T-cell (primary cell): ENCODE measurements at regions not wholly inside any gene's neighbourhood (a gene's known extent, or its start where the extent isn't known, plus 50 kb on each side); places are given as distances from the start of the nearest gene placed in this dataset.

Experiments
- ATAC-seq, 4 experiments: fragments of 200-7000 bp in 3 of 4; fragments of 150-1000 bp in 1 of 4; cut with Tn5 transposase; replicated peaks in 1 of 4; 1 replicate in 3 of 4; 2 replicates in 1 of 4; pipeline ENCODE4 v1.10.0; 2021; ENCODE audit warnings: moderate library complexity in 3 of 4, mild to moderate bottlenecking in 2 of 4, moderate number of reproducible peaks in 1 of 4
- CTCF ChIA-PET, 2 donors: fragments of 300-600 bp; sonication (Branson Sonifier 250); formaldehyde crosslinking; loops; one replicate each; lab custom pipeline; 2022; ENCODE audit warnings: antibody characterized with exemption in 2 of 2; lab: Charles Lee
- POLR2A ChIA-PET, 2 donors: fragments of 300-600 bp; sonication (Branson Sonifier 250); formaldehyde crosslinking; loops; one replicate each; lab custom pipeline; 2022; ENCODE audit warnings: antibody characterized with exemption in 2 of 2; lab: Charles Lee
- DNase-seq, 35 experiments: peaks; one replicate each; pipeline versions ENCODE4 v3.0.0 to v3.0.0-alpha.2; 2013 to 2023
- H3K27ac ChIP-seq: one replicate; pipeline ENCODE4 v1.5.1; 2013; ENCODE audit warnings: low read length
- H3K27me3 ChIP-seq, 2 experiments: replicated peaks in 1 of 2; 1 replicate in 1 of 2; 2 replicates in 1 of 2; pipeline versions ENCODE4 v1.6.1 to v1.7.0; 2013; ENCODE audit warnings: low read length in 1 of 2, mixed read lengths in 1 of 2; ENCODE audit not compliant: control insufficient read depth in 2 of 2, insufficient read depth in 2 of 2; ENCODE audit errors: extremely low read depth in 1 of 2
- H3K36me3 ChIP-seq, 2 donors: 1 replicate in 1 of 2; 2 replicates in 1 of 2; pipeline versions ENCODE4 v1.6.1 to v1.7.0; 2013; ENCODE audit warnings: low read length in 1 of 2; ENCODE audit not compliant: control insufficient read depth in 2 of 2, insufficient read depth in 1 of 2; ENCODE audit errors: extremely low read depth in 1 of 2
- H3K4me1 ChIP-seq, 2 experiments: 1 replicate in 1 of 2; 2 replicates in 1 of 2; pipeline versions ENCODE4 v1.6.1 to v1.7.0; 2013; ENCODE audit warnings: low read length in 2 of 2, mixed read lengths in 1 of 2; ENCODE audit not compliant: insufficient read depth in 2 of 2, control insufficient read depth in 1 of 2; ENCODE audit errors: extremely low read depth in 1 of 2
- H3K4me3 ChIP-seq, 2 donors: 1 replicate in 1 of 2; 2 replicates in 1 of 2; pipeline versions ENCODE4 v1.5.1 to v1.7.0; 2013; ENCODE audit warnings: mild to moderate bottlenecking in 2 of 2, low read length in 1 of 2, moderate library complexity in 1 of 2; ENCODE audit not compliant: control insufficient read depth in 1 of 2; ENCODE audit errors: extremely low read depth in 1 of 2
- H3K9me3 ChIP-seq: 2 replicates; pipeline ENCODE4 v1.7.0; 2013
- H3K27ac Mint-ChIP-seq, 2 donors: one replicate each; pipeline ENCODE4 v1.8.0; 2020 to 2021; ENCODE audit warnings: mild to moderate bottlenecking in 2 of 2, mixed read lengths in 2 of 2
- H3K27me3 Mint-ChIP-seq, 2 donors: one replicate each; pipeline ENCODE4 v1.8.0; 2021 to 2022; ENCODE audit warnings: mixed read lengths in 2 of 2
- H3K36me3 Mint-ChIP-seq: one replicate; pipeline ENCODE4 v1.8.0; 2021; ENCODE audit warnings: mixed read lengths
- H3K4me1 Mint-ChIP-seq, 3 donors: one replicate each; pipeline ENCODE4 v1.8.0; 2020 to 2022; ENCODE audit warnings: mixed read lengths in 3 of 3, mild to moderate bottlenecking in 1 of 3
- H3K4me3 Mint-ChIP-seq, 3 donors: one replicate each; pipeline ENCODE4 v1.8.0; 2020 to 2022; ENCODE audit warnings: mild to moderate bottlenecking in 3 of 3, mixed read lengths in 3 of 3, moderate library complexity in 3 of 3
- H3K9me3 Mint-ChIP-seq, 3 donors: one replicate each; pipeline ENCODE4 v1.8.0; 2020 to 2022; ENCODE audit warnings: mixed read lengths in 3 of 3
- WGBS: methylation state at CpG from one replicate; pipeline ENCODE4 v1.1.5; 2013; ENCODE audit warnings: missing lambda C conversion rate; ENCODE audit not compliant: insufficient coverage; 5-methylcytosine and 5-hydroxymethylcytosine counted together

- no peaks in the 10 kb centered on the region for H3K36me3 ChIP-seq
- no peaks in the 10 kb centered on the region for H3K27me3 ChIP-seq
- POLR2A ChIA-PET: no interaction called here
- DNase-seq (no peak), ATAC-seq (no peak)
- WGBS: no CpG with 5 or more reads among the region's 3 CpGs
- no peak overlapping the region for H3K27ac Mint-ChIP-seq
- H3K27me3 Mint-ChIP-seq: no peaks in the 10 kb centered on the region
- H3K4me3 ChIP-seq: no peak overlapping the region
- no peak overlapping the region for H3K27ac ChIP-seq
- H3K4me1 ChIP-seq: no peaks in the 10 kb centered on the region
- H3K4me3 Mint-ChIP-seq: no peak overlapping the region
- no peaks in the 10 kb centered on the region for H3K9me3 ChIP-seq
- H3K36me3 Mint-ChIP-seq: no peaks in the 10 kb centered on the region
- CTCF ChIA-PET: no interaction called here
- H3K4me1 Mint-ChIP-seq: no peaks in the 10 kb centered on the region
- peaks cover 10 to 14% (median 12%) of the 10 kb centered on the region in 3 donors for H3K9me3 Mint-ChIP-seq
These were observed 174.7 kb upstream of the CNTN3 start for GRCh38 chr3:74789111-74789510.

DNA sequence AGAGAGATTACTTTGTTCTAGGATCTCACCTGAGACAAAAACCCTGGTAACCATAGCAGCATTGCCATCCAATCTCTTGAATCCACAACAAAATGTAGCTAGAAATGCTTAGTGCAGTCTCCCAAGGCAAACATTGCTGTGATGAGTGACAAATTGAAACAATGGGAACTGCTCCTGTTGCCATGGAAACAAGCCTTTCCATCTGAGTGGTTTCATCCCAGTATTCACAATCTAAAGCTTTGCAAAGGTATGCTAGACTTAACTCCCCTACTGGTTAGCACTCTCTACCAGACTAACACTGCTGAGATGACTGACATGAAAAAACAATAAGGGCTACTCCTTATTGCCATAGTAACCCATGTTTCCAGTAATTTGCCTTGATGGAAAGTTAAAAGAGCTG is 172.6 kb upstream of the CNTN3 start:
- Mint-ChIP-seq H3K4me3 (no peak overlapping the region), H3K27ac (no peak overlapping the region), H3K27me3 (no peaks in the 10 kb centered on the region), H3K36me3 (no peaks in the 10 kb centered on the region), H3K9me3 (peaks cover 10 to 18% (median 14%) of the 10 kb centered on the region in 3 donors), H3K4me1 (no peaks in the 10 kb centered on the region)
- CTCF ChIA-PET: no interaction called here
- POLR2A ChIA-PET: no interaction called here
- ATAC-seq: no peak
- Histone ChIP-seq H3K36me3 (no peaks in the 10 kb centered on the region), H3K27ac (no peak overlapping the region), H3K9me3 (no peaks in the 10 kb centered on the region), H3K27me3 (no peaks in the 10 kb centered on the region), H3K4me1 (no peaks in the 10 kb centered on the region), H3K4me3 (no peak overlapping the region)
- DNase-seq: no peak

DNA sequence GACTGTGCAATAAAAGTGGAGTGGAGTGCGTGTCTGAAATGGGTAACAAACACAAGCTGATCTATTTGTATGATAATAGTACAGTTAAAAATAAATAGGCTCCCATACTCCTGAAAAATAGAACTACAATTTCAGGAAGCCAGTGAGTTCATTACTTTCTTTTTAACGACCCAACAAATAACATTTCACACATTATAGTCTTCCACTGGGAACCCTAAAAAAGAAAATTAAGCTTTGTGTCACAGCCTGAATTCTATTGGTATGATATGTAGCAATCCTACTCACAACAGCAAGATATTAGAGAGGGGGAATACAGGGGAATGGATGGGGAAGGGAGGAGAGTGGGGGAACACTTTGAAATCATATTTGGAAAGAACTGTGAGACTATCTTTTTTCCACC is 156.9 kb upstream of the CNTN3 start:
- Mint-ChIP-seq H3K36me3 (no peaks in the 10 kb centered on the region), H3K27ac (no peak overlapping the region), H3K4me1 (no peaks in the 10 kb centered on the region), H3K27me3 (no peaks in the 10 kb centered on the region), H3K4me3 (no peak overlapping the region), H3K9me3 (peaks cover 0 to 24% (median 4%) of the 10 kb centered on the region in 3 donors)
- WGBS: no CpG with 5 or more reads among the region's 2 CpGs
- DNase-seq (no peak), ATAC-seq (no peak)
- Histone ChIP-seq H3K4me3 (no peak overlapping the region), H3K9me3 (peaks cover 2% of the 10 kb centered on the region), H3K27ac (no peak overlapping the region), H3K36me3 (no peaks in the 10 kb centered on the region), H3K4me1 (no peaks in the 10 kb centered on the region), H3K27me3 (no peaks in the 10 kb centered on the region)
- POLR2A ChIA-PET: no interaction called here
- CTCF ChIA-PET: no interaction called here

- Mint-ChIP-seq H3K36me3 (no peaks in the 10 kb centered on the region), H3K4me1 (no peaks in the 10 kb centered on the region), H3K4me3 (no peak overlapping the region), H3K9me3 (peaks cover 0 to 37% (median 7%) of the 10 kb centered on the region in 3 donors), H3K27ac (no peak overlapping the region), H3K27me3 (no peaks in the 10 kb centered on the region)
- no CpG with 5 or more reads among the region's 1 CpG for WGBS
- H3K9me3 ChIP-seq: peaks cover 2% of the 10 kb centered on the region
- DNase-seq (no peak), ATAC-seq (no peak)
- no peaks in the 10 kb centered on the region for H3K4me1 ChIP-seq
- no peak overlapping the region for H3K27ac ChIP-seq
- ChIA-PET CTCF (no interaction called here), POLR2A (no interaction called here)
- no peak overlapping the region for H3K4me3 ChIP-seq
- no peaks in the 10 kb centered on the region for H3K27me3 ChIP-seq
- no peaks in the 10 kb centered on the region for H3K36me3 ChIP-seq
These were observed 153.6 kb upstream of the CNTN3 start for GRCh38 chr3:74768010-74768409.

DNA sequence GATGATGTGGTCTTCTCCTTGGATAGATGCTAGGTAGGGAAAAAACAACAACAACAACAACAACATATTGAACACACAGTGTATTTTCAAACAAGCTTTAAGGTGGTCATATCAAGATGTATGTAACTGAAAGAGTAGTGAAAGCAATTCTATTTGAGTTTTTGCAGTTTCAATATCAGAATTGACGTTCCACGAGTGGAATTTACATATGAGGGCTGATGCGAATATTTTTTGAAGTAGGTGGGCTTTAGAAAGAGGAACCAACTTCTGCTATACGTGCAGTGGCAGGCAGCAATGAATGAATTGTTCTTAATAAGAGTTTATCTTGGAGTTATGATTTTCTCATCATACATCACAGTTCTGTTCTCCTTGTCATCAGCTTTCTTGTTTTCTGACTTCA is 151.9 kb upstream of the CNTN3 start:
- H3K36me3 Mint-ChIP-seq: no peaks in the 10 kb centered on the region
- CTCF ChIA-PET: no interaction called here
- ATAC-seq (no peak), DNase-seq (no peak)
- no peaks in the 10 kb centered on the region for H3K27me3 ChIP-seq
- WGBS: no CpG with 5 or more reads among the region's 4 CpGs
- H3K9me3 ChIP-seq: peaks cover 2% of the 10 kb centered on the region
- H3K9me3 Mint-ChIP-seq: peaks cover 0 to 30% (median 10%) of the 10 kb centered on the region in 3 donors
- H3K27ac Mint-ChIP-seq: no peak overlapping the region
- no peaks in the 10 kb centered on the region for H3K27me3 Mint-ChIP-seq
- H3K36me3 ChIP-seq: no peaks in the 10 kb centered on the region
- H3K27ac ChIP-seq: no peak overlapping the region
- no peaks in the 10 kb centered on the region for H3K4me1 Mint-ChIP-seq
- H3K4me1 ChIP-seq: no peaks in the 10 kb centered on the region
- POLR2A ChIA-PET: no interaction called here
- H3K4me3 ChIP-seq: no peak overlapping the region
- no peak overlapping the region for H3K4me3 Mint-ChIP-seq

- Mint-ChIP-seq H3K27me3 (no peaks in the 10 kb centered on the region), H3K27ac (no peak overlapping the region), H3K36me3 (no peaks in the 10 kb centered on the region), H3K4me1 (no peaks in the 10 kb centered on the region), H3K4me3 (no peak overlapping the region), H3K9me3 (peaks cover 0 to 35% (median 21%) of the 10 kb centered on the region in 3 donors)
- ChIA-PET CTCF (no interaction called here), POLR2A (no interaction called here)
- H3K4me1 ChIP-seq: no peaks in the 10 kb centered on the region
- ATAC-seq: no peak
- DNase-seq: no peak
- whole genome bisulfite sequencing: no CpG with 5 or more reads among the region's 2 CpGs
- no peaks in the 10 kb centered on the region for H3K27me3 ChIP-seq
- H3K27ac ChIP-seq: no peak overlapping the region
- no peaks in the 10 kb centered on the region for H3K36me3 ChIP-seq
- no peak overlapping the region for H3K4me3 ChIP-seq
- H3K9me3 ChIP-seq: no peaks in the 10 kb centered on the region
These were observed 149.4 kb upstream of the CNTN3 start for GRCh38 chr3:74763830-74764229.

GRCh38 chr3:74756674-74757073 is 142.2 kb upstream of the CNTN3 start:
- ATAC-seq: no peak

More at GRCh38 chr3:74756674-74757073, 142.2 kb upstream of the CNTN3 start:
- H3K36me3 ChIP-seq: no peaks in the 10 kb centered on the region
- peaks cover 11 to 40% (median 19%) of the 10 kb centered on the region in 3 donors for H3K9me3 Mint-ChIP-seq
- 100% methylated on average over 1 of the region's 2 CpGs for whole genome bisulfite sequencing
- H3K4me1 Mint-ChIP-seq: no peaks in the 10 kb centered on the region
- no peaks in the 10 kb centered on the region for H3K9me3 ChIP-seq
- H3K27me3 Mint-ChIP-seq: no peaks in the 10 kb centered on the region
- H3K36me3 Mint-ChIP-seq: no peaks in the 10 kb centered on the region
- H3K4me3 Mint-ChIP-seq: no peak overlapping the region
- ChIA-PET POLR2A (no interaction called here), CTCF (no interaction called here)
- no peaks in the 10 kb centered on the region for H3K4me1 ChIP-seq
- no peaks in the 10 kb centered on the region for H3K27me3 ChIP-seq
- H3K27ac ChIP-seq: no peak overlapping the region
- H3K4me3 ChIP-seq: no peak overlapping the region
- H3K27ac Mint-ChIP-seq: no peak overlapping the region
- no peak for DNase-seq
